ENCODE measurements at regions not wholly inside any gene's neighbourhood (a gene's known extent, or its start where the extent isn't known, plus 50 kb on each side); places are given as distances from the start of the nearest gene placed in this dataset.
"Not testable (repeated sequence)": the region's sequence is repeated elsewhere in the genome, so short reads cannot be mapped to it uniquely, and the experiment has no call there.

DNA sequence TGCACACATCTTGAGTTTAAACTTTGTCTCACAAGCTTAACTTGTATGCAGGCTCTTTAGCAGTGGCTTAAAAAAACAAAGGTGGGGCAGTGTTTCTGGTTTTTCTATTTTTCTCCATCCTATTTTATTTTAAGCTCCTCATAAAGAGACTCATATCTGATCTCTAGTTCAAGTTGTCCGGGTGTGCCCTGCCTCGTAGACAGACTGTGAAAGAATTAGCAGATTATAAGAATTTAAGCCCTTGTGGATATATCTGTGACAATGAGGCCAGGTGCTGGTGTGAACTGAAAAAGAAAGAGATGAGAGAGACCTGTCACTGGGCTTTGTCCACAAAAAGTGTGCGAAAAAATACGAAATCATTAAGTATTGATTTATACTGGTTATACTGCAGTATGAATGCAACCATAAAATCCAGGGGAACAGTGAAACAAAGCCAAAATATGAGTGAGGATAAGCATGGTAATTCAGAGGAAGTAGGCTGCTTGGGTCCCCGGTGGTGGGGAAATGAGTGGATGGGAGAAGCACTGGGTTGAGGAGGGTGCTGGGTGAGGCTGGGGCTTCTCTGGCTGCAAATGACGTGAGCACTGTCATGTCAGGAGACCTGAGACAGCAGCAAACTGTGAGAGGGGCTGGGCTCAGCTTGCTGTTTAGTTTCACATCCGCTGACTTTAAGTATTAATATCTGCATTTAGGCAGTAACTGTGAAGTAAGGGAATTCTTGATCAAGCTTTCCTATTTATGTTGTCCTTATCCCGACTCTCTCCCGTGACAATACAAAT, 179.7 kb upstream of the ANKRD55 start:
- DNase-seq, result no peak

DNA sequence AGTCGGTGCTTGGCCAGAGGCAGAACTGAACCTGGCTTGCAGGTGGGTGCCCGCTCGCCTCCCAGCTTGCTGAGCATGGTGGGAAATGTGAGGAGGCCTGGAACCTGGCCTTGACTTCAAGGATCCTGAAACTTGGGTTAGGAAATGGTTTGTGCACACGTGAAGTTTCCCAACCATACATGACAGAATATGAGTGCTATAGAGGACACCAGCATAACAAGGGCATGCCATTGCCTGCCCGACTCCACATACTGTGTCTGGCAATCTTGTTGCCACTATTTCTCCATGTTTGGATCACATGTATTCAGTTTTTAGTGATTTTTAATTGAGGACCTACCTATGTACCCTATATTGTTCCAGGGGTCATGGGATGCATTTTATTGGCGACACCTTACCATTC, 177.6 kb upstream of the ANKRD55 start:
- no peak for DNase-seq

DNA sequence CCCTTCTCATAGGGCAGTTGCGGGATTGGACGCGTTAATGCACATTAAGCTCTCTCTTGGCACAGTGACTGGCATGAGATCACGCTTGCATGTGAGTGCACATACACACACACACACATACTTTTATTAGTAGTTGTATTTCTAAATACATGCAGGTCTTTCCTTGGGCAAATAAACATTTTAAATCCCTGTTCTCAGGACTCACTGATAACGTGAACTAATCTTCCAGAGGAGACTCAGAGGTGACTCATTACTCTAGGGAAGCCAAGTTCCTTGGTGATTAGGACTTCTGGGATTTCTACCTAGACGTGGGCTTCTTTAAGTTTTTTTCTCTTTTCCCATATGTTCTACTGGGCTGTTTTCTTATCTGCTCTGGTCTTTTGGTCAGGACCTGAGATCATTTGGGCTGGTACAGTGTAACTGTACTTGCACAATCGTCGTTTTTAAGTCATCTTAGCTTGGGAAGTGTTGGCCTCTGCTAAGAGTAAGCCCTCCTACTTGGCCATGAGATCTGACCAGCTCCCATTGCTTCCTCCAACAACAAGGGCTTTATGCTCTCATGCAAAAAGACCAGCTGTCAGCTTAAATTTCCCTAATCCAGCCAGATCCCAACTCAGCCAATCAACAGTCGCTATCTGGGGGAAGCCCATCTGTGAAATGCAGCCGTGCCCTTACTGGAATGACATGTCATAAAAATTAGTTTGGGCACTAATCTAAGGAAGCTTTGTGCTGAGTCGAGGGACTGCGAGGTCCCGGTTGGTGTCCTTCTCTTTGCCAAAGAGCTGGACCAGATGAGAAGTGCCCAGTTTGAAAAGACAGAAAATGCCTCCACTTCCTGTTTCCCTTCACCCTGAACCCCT, 176.4 kb upstream of the ANKRD55 start:
- DNase-seq, result no peak

DNA sequence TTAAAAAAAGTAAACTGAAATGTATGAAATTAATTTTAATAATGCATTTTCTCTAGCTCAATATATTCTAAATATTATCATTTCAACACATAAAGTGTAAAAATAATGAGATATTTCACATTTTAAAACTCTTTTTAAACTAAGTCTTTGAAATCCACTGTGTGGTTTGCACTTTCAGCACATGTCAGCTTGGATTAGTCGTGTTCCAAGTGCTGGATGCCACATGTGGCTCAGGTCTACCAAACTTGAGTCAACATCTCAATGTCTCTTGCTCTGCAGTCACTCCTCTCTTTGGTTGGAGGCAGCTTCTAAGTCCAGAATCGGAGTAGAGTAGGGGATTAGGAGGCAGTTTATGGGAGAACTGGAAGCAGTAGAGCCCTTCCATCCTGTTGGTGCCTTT, 173.7 kb upstream of the ANKRD55 start:
- no peak for DNase-seq

DNA sequence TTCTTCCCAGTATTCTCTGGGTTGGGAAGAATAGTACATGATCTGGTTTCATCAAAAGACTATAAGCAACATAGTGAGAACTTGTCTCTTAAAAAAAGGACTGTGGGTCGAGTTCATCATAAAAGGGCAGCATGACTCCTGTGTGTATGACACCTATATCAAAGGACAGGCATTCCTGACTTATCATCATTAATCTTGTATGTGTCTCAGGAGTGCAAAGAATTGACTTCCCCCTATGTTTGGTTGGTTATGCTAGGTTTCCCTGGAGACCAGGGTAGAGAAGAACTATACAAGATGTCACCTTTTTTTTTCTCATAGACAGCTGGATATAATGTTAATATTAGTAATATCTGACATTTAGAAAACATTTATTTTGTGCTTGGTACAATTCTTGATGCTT, 173.1 kb upstream of the ANKRD55 start:
- no peak for DNase-seq

DNA sequence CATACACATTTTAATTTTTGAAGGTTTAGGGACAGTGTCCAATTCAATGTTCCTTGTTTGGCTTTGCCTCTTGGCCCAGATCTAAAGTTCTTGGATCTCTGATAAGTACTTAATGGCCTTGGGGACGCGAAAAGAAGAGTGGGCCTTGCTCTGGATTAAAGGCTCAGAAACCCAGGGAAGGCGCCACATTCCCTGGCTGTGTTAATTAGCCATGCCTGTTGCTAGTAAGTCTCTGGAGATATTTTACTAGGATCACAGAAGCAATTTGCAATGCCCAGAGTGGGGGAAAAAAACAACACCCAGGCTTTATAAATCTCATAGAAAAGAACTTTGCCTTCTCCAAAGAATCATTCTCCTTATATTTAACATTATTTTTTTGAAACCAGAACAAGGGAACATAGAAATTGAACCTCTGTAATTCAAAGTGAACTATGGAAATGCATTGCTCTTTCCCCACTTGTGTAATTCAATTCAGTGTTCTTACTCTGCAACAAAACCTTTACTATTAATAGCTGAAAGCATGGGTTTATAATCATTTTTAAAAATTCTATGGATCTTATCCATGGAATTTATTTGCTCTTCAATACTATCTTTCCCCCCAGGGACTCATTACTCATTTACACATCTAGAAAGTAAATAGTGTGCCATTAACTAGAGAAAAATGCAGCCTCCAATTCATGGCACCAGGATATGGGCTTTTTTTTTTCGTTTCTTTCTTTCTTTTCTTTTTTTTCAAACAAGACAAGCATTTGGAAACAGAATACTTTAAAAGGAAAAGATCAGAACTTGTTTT, 172.2 kb upstream of the ANKRD55 start:
- DNase-seq, result no peak

DNA sequence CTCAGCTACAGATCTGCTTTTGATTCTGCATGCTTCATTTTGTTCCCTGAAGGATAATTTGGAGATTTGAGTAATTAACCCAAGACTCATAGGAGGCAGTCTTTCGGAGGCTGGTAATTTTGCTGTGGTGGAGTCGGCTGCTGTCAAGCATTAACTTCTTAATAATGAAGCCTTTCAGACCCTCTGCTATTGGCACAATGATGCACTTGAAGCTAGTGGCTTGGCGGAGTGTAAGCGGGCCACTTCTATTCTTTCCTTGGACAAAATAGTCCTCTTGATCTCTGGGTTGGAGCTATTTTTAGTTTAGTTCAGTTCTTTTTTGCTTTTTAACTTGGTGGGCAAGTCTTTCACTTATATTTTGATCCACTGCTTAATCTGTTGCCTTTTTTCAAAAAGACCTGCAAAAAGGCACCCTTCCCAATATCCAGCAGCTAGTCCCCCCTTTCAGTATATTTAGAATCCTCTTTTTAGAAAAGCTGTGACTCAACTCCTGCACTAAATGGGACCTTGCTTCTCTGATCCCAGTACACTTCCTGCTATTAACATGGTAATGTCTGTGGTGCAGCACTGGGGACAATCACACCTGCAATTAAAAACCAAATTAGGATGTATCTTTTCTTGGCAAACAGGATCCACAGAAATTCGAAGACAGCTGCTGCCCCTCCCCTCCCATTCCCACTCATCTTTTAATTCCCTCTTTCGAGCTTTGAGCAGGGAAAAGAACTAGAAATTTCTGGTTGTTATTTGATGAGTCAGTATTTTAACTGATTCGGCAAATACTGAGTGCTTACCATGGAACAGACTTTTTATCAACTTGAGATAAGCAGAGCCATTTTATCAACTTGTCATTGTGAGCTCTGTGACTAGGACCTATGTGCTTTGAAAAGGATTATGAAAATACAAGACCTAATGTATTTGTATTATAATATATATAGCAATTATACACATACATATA, 169.4 kb upstream of the ANKRD55 start:
- no peak for DNase-seq

DNA sequence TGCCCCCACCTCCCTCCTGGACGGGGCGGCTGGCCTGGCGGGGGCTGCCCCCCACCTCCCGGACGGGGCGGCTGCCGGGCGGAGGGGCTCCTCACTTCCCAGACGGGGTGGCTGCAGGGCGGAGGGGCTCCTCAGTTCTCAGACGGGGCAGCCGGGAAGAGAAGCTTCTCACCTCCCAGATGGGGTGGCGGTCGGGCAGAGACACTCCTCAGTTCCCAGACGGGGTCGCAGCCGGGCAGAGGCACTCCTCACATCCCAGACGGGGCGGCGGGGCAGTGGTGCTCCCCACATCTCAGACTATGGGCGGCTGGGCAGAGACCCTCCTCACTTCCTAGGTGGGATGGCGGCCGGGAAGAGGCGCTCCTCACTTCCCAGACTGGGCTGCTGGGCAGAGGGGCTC, 164.7 kb upstream of the ANKRD55 start:
- DNase-seq, result not testable (repeated sequence)

DNA sequence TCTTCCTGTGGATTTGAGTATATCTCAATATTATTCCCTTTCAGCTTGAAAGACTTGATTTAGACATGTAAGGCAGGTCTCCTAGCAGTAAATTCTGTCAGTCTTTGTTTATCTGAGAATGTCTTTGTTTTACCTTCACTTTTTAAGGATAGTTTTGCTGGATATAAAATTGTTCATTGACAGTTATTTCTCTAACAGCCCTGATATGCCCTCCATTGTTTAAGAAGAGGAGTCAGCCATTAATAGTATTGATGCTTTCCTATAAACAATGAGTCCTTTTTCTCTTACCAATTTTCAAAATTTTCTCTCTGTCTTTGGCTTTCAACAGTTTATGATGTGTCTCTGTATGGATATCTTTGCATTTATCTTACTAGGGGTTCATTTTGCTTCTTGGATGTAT, 163.5 kb upstream of the ANKRD55 start:
- no peak for DNase-seq

DNA sequence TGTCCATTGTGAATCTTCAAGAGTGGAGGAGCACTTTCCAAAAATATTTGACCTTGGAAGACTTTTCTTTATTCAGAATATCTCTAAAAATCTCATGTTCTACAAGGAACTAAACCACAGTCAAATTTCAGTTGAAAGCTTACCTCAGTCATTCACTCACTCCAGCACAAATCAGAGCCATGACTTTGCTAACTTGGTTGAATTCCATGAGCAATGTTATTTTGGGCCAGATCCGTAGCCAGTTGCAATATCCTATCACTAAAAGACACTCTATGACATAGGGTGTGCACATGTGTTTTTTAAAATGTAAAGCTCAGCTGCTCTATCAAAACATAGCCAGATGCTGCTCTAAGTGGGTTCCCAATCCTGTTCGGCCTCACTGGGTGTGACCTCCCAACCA, 156.1 kb upstream of the ANKRD55 start:
- DNase-seq, result no peak

DNA sequence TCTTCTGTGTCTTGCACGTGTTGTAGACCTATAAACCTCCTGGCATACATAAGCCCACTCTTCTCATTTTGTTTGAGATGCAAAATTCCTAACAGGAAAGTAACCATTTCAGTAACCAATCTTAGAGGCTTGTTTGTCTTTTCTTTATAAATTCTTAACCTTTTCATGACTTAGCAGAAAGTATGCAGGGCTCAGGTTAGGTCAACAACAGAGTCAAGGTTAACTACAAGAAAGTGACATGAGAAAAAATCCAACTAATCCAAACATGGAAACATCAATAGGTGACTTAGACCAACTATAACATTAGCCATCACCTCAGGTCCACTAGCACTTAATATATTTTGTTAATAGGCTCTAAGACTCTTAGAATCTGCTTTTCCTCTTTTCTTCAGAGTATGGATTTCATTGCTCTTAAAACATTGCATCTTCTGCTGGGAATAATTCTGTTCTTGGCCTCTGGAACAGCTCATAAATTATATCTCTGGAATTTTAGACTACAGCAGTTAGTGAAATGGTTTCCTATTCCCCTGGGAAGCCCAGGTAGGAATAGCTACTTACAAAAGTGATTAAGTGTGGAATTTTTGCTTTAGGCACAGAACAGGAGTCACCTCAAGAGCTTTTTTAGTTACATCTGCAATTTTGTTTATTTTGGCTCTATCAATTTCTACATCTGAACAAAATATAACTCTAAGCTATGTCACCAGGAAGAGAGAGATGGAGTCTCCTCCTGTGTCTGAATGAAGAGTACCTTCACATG, 155.3 kb upstream of the ANKRD55 start:
- no peak for DNase-seq

DNA sequence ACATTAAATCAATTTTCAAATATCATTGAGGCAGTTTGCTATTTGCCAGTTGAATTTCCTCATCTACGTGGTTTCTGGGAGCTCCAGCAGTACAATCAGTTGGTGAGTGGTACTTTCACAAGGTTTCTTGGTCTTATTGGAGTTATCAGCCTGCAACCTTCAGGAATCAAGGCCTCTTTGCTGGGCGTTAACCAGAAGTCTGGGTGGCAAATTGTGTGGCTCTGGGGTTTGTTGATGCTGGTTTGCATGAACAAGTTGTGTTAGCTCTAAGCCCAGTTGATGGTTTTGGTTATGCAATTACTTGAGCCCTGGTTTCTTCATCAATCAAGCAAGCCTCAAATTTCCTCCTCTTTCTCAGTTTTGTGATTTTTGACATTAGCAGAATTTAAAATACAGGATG, 152.9 kb upstream of the ANKRD55 start:
- no peak for DNase-seq

DNA sequence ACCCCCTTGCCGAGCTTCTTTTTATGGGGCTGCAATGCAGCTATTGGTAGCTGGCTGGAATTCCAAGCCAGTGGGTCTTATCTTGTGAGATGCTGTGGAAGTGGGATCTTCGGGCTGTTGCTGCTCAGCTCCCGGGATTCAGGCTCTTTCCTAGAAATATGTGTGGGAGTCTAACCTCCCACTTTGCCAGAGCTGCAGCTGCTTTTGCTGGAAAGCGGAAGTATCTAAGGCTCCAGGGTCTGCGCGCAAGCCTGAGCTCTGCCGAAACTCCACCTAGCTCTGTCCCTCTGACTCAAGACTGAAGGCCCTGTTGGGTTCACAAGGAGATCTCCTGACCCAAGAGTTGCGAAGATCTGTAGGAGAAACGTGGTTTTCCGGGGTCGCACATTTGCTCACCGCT, 151.1 kb upstream of the ANKRD55 start:
- no peak for DNase-seq

DNA sequence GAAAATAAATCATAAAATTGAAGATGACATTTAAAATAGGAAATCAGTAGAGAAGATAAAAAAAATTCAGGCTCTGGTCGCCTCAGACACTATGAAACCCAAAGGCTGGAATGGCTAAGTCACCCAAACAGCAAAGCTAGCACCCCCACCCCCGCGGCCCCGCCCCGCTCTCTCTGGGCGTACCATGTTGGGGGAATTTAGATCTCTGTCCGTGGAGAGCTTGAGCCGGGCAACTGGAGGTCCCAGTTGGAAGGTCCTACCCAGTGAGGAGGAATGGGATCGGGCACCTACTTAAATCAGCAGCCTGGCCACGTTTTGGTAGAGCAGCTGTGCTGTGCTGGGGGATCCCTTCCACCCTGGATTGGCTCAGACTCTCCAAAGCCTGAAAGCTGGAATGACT, 150.6 kb upstream of the ANKRD55 start:
- DNase-seq, result no peak

DNA sequence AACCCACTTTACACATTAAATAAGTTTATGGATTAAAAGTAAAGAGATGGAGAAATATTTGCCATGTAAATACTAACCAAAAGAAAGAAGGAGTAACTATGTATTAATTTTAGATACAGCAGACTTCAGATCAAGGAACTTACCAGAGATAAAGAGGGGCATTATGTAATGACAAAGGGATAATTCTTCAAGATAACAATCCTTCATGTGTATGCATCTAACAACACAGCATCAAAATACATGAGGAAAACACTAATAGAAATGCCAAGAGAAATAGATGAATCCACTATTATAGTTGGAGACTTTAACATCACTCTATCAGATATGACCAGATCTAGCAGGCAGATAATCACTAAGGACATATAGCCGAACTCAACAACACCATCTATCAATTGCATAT, 149.8 kb upstream of the ANKRD55 start:
- DNase-seq, result no peak

DNA sequence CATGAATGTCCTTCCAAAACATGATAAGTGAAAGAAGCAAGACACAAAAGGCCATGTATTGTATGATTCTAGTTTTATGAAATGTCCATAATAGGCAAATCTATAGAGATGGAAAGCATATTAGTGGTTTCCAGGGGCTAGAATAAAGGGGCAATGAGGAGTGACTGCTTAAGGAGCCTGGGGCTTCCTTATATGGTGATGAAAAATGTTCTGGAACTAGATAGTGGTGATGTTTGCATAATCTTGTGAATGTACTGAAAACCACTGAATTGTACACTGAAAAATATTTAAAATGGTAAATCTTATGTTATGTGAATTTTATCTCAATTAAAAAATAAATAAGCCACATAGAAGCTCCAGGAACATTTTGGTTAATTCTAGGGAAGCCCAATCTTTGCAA, 144.4 kb upstream of the ANKRD55 start:
- no peak for DNase-seq

DNA sequence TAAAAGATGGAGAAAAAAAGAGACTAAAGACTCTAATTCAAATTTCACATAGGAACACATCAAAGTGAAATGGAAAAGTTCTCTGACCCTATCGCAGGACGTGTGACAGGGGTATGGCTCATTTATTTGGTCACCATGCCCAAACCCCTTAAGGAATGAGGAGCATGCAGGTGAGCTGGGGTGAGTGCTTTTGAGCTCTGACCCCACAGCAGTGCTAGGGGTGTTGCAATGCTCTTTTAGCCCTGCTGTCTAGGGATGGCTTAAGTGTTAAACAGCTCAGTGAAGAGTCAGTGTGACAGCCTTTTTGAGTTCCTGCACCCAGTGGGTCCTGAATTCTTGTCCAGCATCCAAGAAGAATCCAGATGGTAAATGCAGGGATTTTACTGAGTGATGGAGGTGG, 143.0 kb upstream of the ANKRD55 start:
- no peak for DNase-seq

DNA sequence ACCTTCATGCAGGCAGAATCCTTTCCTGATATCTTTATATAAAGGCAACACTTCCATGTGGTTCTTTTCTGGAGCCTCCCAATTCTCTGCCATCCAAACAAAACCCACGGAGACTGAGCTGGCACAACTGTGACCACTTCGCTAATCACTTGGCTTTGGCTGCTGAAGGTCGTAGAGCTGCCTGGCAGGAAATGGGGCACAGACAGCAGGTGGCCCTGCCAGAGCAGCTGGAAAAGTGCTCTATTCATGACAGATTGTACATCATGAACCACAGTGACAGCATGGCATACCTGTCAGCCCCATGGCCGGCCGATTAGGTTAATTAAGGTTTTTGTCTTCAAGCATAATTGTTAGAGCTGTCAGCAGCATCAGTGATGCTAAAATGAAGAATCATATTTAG, 141.9 kb upstream of the ANKRD55 start:
- no peak for DNase-seq

DNA sequence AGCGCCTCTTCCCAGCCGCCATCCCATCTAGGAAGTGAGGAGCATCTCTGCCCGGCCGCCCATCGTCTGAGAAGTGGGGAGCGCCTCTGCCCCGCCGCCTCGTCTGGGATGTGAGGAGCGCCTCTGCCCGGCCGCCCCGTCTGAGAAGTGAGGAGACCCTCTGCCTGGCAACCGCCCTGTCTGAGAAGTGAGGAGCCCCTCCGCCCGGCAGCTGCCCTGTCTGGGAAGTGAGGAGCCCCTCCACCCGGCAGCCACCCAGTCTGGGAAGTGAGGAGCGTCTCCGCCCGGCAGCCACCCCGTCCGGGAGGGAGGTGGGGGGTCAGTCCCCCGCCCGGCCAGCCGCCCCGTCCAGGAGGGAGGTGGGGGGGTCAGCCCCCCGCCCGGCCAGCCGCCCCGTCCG, 139.4 kb upstream of the ANKRD55 start:
- not testable (repeated sequence) for DNase-seq

DNA sequence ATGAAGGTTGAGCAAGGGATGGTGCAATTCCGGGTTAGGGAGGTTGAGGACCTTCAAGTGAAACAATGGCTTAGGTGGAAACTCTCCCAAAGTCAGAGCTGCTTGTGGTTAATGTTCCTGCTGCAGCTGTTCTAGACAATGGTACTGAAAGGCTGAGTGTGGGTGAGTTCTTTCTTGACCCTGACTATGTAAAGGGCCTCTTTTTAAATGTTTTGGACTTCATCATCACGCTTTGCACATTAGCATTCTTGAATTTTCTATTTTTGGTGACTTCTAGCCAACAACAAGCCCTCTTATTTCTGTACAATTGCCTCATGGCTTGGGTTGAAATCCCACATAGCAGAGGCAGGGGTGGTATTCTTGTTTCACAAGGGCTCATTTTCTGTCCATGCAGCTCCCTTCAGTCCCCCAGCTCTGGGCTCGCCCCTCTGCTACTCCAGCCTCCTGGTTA, 136.3 kb upstream of the ANKRD55 start:
- no peak for DNase-seq

DNA sequence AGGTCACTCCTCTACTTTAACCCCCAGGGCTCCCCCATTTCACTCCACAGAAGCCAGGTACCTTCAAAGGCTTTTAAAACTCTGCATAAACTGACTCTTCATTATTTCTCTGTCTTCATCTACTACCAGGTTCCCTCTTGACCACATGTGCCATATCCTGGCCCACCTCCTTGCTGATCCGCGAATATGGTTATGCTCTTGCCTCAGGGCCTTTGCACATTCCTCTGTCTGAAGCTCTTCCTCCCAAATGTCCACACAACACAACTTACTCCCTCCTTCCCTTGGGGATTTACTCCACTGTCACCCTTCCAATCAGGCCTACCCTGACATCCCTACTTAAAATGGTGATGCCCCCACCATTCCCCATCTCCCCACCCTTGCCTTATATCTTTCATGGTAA, 134.6 kb upstream of the ANKRD55 start:
- no peak for DNase-seq
